ENCODE measurements at regions not wholly inside any gene's neighbourhood (a gene's known extent, or its start where the extent isn't known, plus 50 kb on each side); places are given as distances from the start of the nearest gene placed in this dataset.
"Not testable (repeated sequence)": the region's sequence is repeated elsewhere in the genome, so short reads cannot be mapped to it uniquely, and the experiment has no call there.

- H3K9me3 Mint-ChIP-seq = peaks cover 0 to 5% of the 10 kb centered on the region in 2 donors
- DNase-seq (no peak), ATAC-seq (no peak)
- H3K27me3 Mint-ChIP-seq = no peaks in the 10 kb centered on the region
- H3K4me1 Mint-ChIP-seq = no peaks in the 10 kb centered on the region
- no peak overlapping the region for H3K4me3 Mint-ChIP-seq
- H3K27ac Mint-ChIP-seq = no peak overlapping the region
Measured at GRCh38 chr2:83238111-83238510, 1221.0 kb downstream of the SUCLG1 start.

GRCh38 chr2:83234246-83234645 lies 1224.8 kb downstream of the SUCLG1 start:
- no peaks in the 10 kb centered on the region for H3K27me3 Mint-ChIP-seq
- no peak overlapping the region for H3K27ac Mint-ChIP-seq
- DNase-seq (no peak), ATAC-seq (no peak)
- H3K9me3 Mint-ChIP-seq = peaks cover 0 to 5% of the 10 kb centered on the region in 2 donors
- H3K4me1 Mint-ChIP-seq = no peaks in the 10 kb centered on the region
- no peak overlapping the region for H3K4me3 Mint-ChIP-seq

- Mint-ChIP-seq H3K4me3 (no peak overlapping the region), H3K4me1 (no peaks in the 10 kb centered on the region), H3K27me3 (no peaks in the 10 kb centered on the region), H3K27ac (no peak overlapping the region), H3K9me3 (peaks cover 0 to 5% of the 10 kb centered on the region in 2 donors)
- ATAC-seq = no peak
- no peak for DNase-seq
Measured at GRCh38 chr2:83233781-83234180, 1225.3 kb downstream of the SUCLG1 start.

GRCh38 chr2:83233326-83233725 lies 1225.8 kb downstream of the SUCLG1 start:
- Mint-ChIP-seq H3K4me1 (no peaks in the 10 kb centered on the region), H3K4me3 (no peak overlapping the region), H3K27ac (no peak overlapping the region), H3K9me3 (peaks cover 0 to 5% of the 10 kb centered on the region in 2 donors), H3K27me3 (no peaks in the 10 kb centered on the region)
- DNase-seq (no peak), ATAC-seq (no peak)

GRCh38 chr2:83229443-83229842 lies 1229.6 kb downstream of the SUCLG1 start:
- no peak for DNase-seq
- peaks cover 5 to 7% of the 10 kb centered on the region in 2 donors for H3K9me3 Mint-ChIP-seq
- ATAC-seq = no peak
- H3K4me3 Mint-ChIP-seq = no peak overlapping the region
- H3K4me1 Mint-ChIP-seq = no peaks in the 10 kb centered on the region
- H3K27me3 Mint-ChIP-seq = no peaks in the 10 kb centered on the region
- no peak overlapping the region for H3K27ac Mint-ChIP-seq

GRCh38 chr2:83224591-83225200 lies 1234.4 kb downstream of the SUCLG1 start:
- no peak overlapping the region for H3K4me3 Mint-ChIP-seq
- no peak for DNase-seq
- H3K4me1 Mint-ChIP-seq = no peaks in the 10 kb centered on the region
- H3K27me3 Mint-ChIP-seq = no peaks in the 10 kb centered on the region
- ATAC-seq = no peak
- H3K27ac Mint-ChIP-seq = no peak overlapping the region
- H3K9me3 Mint-ChIP-seq = peaks cover 0 to 7% of the 10 kb centered on the region in 2 donors

GRCh38 chr2:83221258-83221657 lies 1237.8 kb downstream of the SUCLG1 start:
- Mint-ChIP-seq H3K4me1 (no peaks in the 10 kb centered on the region), H3K27ac (peak overlapping the region in 1 of 2 donors; percentile 1), H3K4me3 (no peak overlapping the region), H3K9me3 (peaks cover 4 to 6% of the 10 kb centered on the region in 2 donors), H3K27me3 (no peaks in the 10 kb centered on the region)
- DNase-seq (no peak), ATAC-seq (no peak)

- H3K27me3 Mint-ChIP-seq = no peaks in the 10 kb centered on the region
- H3K4me1 Mint-ChIP-seq = no peaks in the 10 kb centered on the region
- no peak overlapping the region for H3K4me3 Mint-ChIP-seq
- H3K27ac Mint-ChIP-seq = no peak overlapping the region
- DNase-seq (no peak), ATAC-seq (no peak)
- peaks cover 12 to 23% of the 10 kb centered on the region in 2 donors for H3K9me3 Mint-ChIP-seq
Measured at GRCh38 chr2:83217854-83218253, 1241.2 kb downstream of the SUCLG1 start.

GRCh38 chr2:83196225-83196624 lies 1262.9 kb downstream of the SUCLG1 start:
- no peak overlapping the region for H3K27ac Mint-ChIP-seq

GRCh38 chr2:83191316-83191715 lies 1267.8 kb downstream of the SUCLG1 start:
- Mint-ChIP-seq H3K27ac (no peak overlapping the region), H3K4me1 (no peaks in the 10 kb centered on the region), H3K4me3 (no peak overlapping the region), H3K27me3 (no peaks in the 10 kb centered on the region), H3K9me3 (no peaks in the 10 kb centered on the region)
- DNase-seq (no peak), ATAC-seq (no peak)

More at GRCh38 chr2:83196225-83196624, 1262.9 kb downstream of the SUCLG1 start:
- H3K4me1 Mint-ChIP-seq = no peaks in the 10 kb centered on the region
- H3K27me3 Mint-ChIP-seq = no peaks in the 10 kb centered on the region
- no peak for DNase-seq
- ATAC-seq = no peak
- H3K4me3 Mint-ChIP-seq = no peak overlapping the region
- no peaks in the 10 kb centered on the region for H3K9me3 Mint-ChIP-seq

- ATAC-seq (no peak), DNase-seq (no peak)
- H3K27ac Mint-ChIP-seq = no peak overlapping the region
- H3K27me3 Mint-ChIP-seq = no peaks in the 10 kb centered on the region
- H3K4me1 Mint-ChIP-seq = no peaks in the 10 kb centered on the region
- H3K4me3 Mint-ChIP-seq = no peak overlapping the region
- peaks cover 0 to 4% of the 10 kb centered on the region in 2 donors for H3K9me3 Mint-ChIP-seq
Measured at GRCh38 chr2:83186105-83186760, 1272.8 kb downstream of the SUCLG1 start.

GRCh38 chr2:83180862-83181530 lies 1278.1 kb downstream of the SUCLG1 start:
- H3K9me3 Mint-ChIP-seq, DNase-seq, H3K4me1 Mint-ChIP-seq, ATAC-seq, H3K27me3 Mint-ChIP-seq, H3K27ac Mint-ChIP-seq, H3K4me3 Mint-ChIP-seq: not testable (repeated sequence)

- Mint-ChIP-seq H3K27me3 (no peaks in the 10 kb centered on the region), H3K9me3 (peaks cover 0 to 6% of the 10 kb centered on the region in 2 donors), H3K4me1 (no peaks in the 10 kb centered on the region), H3K4me3 (no peak overlapping the region), H3K27ac (no peak overlapping the region)
- ATAC-seq = no peak
- no peak for DNase-seq
Measured at GRCh38 chr2:83176539-83176938, 1282.5 kb downstream of the SUCLG1 start.

- no peak for ATAC-seq
- Mint-ChIP-seq H3K9me3 (peaks cover 0 to 6% of the 10 kb centered on the region in 2 donors), H3K4me3 (no peak overlapping the region), H3K27me3 (no peaks in the 10 kb centered on the region), H3K4me1 (no peaks in the 10 kb centered on the region), H3K27ac (no peak overlapping the region)
- no peak for DNase-seq
Measured at GRCh38 chr2:83172841-83173240, 1286.2 kb downstream of the SUCLG1 start.

- Mint-ChIP-seq H3K4me1 (no peaks in the 10 kb centered on the region), H3K27ac (no peak overlapping the region), H3K4me3 (no peak overlapping the region), H3K27me3 (no peaks in the 10 kb centered on the region), H3K9me3 (peaks cover 5 to 6% of the 10 kb centered on the region in 2 donors)
- ATAC-seq (no peak), DNase-seq (no peak)
Measured at GRCh38 chr2:83168377-83168776, 1290.7 kb downstream of the SUCLG1 start.

GRCh38 chr2:83162421-83162820 lies 1296.7 kb downstream of the SUCLG1 start:
- H3K9me3 Mint-ChIP-seq = peaks cover 6% of the 10 kb centered on the region in 2 donors

More at GRCh38 chr2:83162421-83162820, 1296.7 kb downstream of the SUCLG1 start:
- ATAC-seq (no peak), DNase-seq (no peak)
- Mint-ChIP-seq H3K4me3 (no peak overlapping the region), H3K4me1 (no peaks in the 10 kb centered on the region), H3K27me3 (no peaks in the 10 kb centered on the region), H3K27ac (no peak overlapping the region)

Data from stimulated activated naive CD8-positive, alpha-beta T cell treated with anti-CD3 and anti-CD28 coated beads, Interleukin-15, amount 100 ng/mL, for 72 hours (primary cell).